SK-N-SH (cell line): ENCODE measurements at regions not wholly inside any gene's neighbourhood (a gene's known extent, or its start where the extent isn't known, plus 50 kb on each side); places are given as distances from the start of the nearest gene placed in this dataset.

Source experiments
- MXI1 ChIP-seq: IDR thresholded peaks from 2 replicates; pipeline ENCODE4 v1.6.1; 2012; ENCODE audit warnings: mild to moderate bottlenecking, low read depth, low read length, improper control_type of control experiment
- NRF1 ChIP-seq: IDR thresholded peaks from 2 replicates; pipeline ENCODE4 v1.6.1; 2012; ENCODE audit warnings: low read depth, mild to moderate bottlenecking, low read length
- PBX3 ChIP-seq: IDR thresholded peaks from 2 replicates; pipeline ENCODE4; 2012
- POLR2AphosphoS5 ChIP-seq: IDR thresholded peaks from 2 replicates; pipeline ENCODE4 v1.6.1; 2012; ENCODE audit warnings: low read depth, low read length
- RAD21 ChIP-seq: IDR thresholded peaks from 2 replicates; pipeline ENCODE4 v1.6.1; 2012; ENCODE audit warnings: mild to moderate bottlenecking, low read length
- SIN3A ChIP-seq: IDR thresholded peaks from 2 replicates; pipeline ENCODE4 v1.6.1; 2012; ENCODE audit warnings: low read depth, mild to moderate bottlenecking, low read length, moderate library complexity, borderline replicate concordance
- TEAD4 ChIP-seq: IDR thresholded peaks from 2 replicates; pipeline ENCODE4 v1.4.0; 2012; ENCODE audit warnings: mild to moderate bottlenecking, borderline replicate concordance; ENCODE audit not compliant: insufficient read depth
- USF2 ChIP-seq: fragments of 150-350 bp; IDR thresholded peaks from 2 replicates; pipeline ENCODE4 v1.6.1; 2017; ENCODE audit warnings: antibody characterized with exemption, low read length, low read depth, borderline replicate concordance
- TF ChIP-seq, protein P1 (sequence below): IDR thresholded peaks from 2 replicates; pipeline ENCODE4 v1.4.0; 2012; ENCODE audit warnings: low read depth
- TF ChIP-seq, protein P2 (sequence below): fragments of 200-600 bp; sonication (generic); IDR thresholded peaks from 2 replicates; pipeline ENCODE4 v1.6.1; 2017; ENCODE audit warnings: antibody characterized with exemption, mild to moderate bottlenecking, moderate library complexity

- TF ChIP-seq POLR2AphosphoS5 (no peak), TEAD4 (no peak), RAD21 (no peak), SIN3A (no peak), MXI1 (no peak), PBX3 (no peak), USF2 (no peak), NRF1 (no peak)
- TF ChIP-seq, protein P1, sequence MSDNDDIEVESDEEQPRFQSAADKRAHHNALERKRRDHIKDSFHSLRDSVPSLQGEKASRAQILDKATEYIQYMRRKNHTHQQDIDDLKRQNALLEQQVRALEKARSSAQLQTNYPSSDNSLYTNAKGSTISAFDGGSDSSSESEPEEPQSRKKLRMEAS: no peak
- TF ChIP-seq, protein P2, sequence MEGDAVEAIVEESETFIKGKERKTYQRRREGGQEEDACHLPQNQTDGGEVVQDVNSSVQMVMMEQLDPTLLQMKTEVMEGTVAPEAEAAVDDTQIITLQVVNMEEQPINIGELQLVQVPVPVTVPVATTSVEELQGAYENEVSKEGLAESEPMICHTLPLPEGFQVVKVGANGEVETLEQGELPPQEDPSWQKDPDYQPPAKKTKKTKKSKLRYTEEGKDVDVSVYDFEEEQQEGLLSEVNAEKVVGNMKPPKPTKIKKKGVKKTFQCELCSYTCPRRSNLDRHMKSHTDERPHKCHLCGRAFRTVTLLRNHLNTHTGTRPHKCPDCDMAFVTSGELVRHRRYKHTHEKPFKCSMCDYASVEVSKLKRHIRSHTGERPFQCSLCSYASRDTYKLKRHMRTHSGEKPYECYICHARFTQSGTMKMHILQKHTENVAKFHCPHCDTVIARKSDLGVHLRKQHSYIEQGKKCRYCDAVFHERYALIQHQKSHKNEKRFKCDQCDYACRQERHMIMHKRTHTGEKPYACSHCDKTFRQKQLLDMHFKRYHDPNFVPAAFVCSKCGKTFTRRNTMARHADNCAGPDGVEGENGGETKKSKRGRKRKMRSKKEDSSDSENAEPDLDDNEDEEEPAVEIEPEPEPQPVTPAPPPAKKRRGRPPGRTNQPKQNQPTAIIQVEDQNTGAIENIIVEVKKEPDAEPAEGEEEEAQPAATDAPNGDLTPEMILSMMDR: no peak
These were observed 333.9 kb upstream of the ARPP21 start for GRCh38 chr3:35305406-35305805.
